GM18511 (cell line): ENCODE measurements at regions not wholly inside any gene's neighbourhood (a gene's known extent, or its start where the extent isn't known, plus 50 kb on each side); places are given as distances from the start of the nearest gene placed in this dataset.
"Not testable (repeated sequence)": the region's sequence is repeated elsewhere in the genome, so short reads cannot be mapped to it uniquely, and the experiment has no call there.

ENCODE experiments used
- ATAC-seq: cut with Tn5 transposase; IDR thresholded peaks from one replicate; pipeline ENCODE4 v1.9.1; 2021; ENCODE audit warnings: mild to moderate bottlenecking, moderate library complexity; ENCODE audit not compliant: unreplicated experiment

DNA sequence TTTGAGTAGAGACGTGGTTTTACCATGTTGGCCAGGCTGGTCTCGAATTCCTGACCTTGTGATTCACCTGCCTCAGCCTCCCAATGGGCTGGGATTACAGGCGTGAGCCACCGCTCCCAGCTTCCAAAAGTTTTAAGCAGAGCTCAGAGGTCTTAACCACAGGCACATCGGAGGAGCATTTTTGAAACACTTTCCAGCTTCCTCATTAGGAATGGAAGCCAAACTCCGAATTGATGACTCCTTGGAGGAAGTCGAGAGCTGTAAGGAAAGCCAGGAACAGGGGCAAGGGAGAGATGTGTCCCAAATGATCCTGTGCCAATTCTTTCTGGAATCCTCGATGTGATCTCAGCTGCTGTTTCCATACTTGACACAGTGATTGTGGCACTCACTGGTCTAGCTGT, 56.2 kb upstream of the CCZ1B start:
- not testable (repeated sequence) for ATAC-seq

DNA sequence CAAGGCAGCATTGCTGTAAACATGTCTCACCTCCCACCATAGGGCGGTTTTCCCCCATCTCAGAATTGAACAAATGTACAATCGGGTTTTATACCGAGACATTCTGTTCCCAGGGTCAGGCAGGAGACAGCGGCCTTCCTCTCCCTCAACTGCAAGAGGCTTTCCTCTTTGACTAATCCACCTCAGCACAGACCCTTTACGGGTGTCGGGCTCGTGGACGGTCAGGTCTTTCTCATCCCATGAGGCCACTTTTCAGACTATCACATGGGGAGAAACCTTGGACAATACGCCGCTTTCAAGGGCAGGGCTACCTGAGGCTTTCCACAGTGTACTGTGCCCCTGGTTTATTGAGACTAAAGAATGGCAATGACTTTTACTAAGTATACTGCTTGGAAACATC, 57.7 kb upstream of the CCZ1B start:
- not testable (repeated sequence) for ATAC-seq

DNA sequence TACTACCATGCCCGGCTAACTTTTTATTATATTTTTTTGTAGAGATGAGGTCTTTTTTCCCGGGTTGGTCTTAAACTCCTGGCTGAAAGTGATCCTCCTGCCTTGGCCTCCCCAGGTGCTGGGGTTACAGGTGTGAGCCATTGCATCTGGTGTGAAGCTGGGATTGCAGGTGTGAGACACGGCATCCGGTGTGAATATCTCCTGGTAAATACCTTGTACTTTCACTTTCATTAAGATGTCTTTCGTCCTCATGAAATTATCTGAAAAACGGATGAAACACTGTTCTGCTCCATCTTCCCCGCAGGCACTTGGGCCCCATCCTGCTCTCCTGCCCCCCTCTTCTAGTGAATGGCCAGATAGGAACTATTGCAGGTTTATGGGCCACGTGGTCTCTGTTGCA, 60.1 kb upstream of the CCZ1B start:
- ATAC-seq = no peak

DNA sequence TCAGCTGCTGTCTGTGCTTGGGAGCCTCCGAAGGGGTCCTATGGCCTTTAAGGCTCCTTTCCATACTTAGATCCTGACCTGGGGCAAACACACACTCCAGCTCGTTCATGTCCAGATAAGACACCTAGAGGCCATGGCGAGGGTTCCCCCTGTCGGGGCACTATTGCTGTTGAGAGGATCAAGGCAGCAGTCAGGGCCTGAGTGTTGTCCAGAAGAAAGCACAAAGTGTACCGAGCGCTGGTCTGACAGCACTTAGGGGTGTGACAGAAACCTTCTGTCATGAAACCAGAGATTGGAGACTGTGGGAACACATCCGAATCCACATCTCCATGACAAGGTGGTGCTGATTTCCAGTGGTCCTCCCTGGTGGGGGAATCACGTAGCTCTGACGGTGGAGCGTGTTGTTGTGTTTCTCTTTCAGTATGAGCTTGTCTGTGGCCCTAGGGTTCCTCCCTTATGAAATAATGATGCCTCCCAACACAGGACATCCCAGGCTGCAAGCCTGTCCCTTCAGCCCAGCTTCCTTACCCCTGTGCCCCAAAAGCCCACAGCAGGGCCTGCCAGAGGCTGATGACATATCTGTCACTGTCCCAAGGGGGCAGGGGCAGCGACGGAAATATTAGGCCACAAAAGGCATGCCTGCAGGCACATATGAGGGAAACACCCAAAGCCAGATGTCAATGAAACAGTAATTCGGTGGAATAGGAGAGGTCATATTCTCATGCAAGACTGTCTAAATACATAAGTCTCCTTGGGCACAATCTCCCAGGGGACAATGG, 62.4 kb upstream of the CCZ1B start:
- not testable (repeated sequence) for ATAC-seq

DNA sequence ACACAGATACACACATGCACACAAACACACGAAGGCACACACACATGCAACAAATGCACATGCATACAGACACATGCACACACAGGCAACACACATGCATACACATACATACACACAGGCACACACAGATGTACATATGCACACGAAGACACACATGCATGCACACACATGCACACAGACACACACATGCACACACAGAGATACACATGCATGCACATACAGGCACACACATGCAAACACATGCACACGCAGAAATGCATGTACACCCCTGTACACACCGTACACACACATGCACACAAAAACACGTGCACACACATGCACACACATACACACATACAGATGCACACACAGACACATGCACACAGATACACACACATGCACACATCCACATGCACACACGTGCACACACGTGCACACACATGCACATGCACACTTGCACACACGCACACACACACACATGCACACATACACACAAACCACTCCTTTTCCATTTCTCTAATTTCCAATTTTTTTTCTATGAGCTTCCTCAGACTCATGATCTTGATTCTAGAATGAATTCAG, 63.3 kb upstream of the CCZ1B start:
- ATAC-seq = no peak

DNA sequence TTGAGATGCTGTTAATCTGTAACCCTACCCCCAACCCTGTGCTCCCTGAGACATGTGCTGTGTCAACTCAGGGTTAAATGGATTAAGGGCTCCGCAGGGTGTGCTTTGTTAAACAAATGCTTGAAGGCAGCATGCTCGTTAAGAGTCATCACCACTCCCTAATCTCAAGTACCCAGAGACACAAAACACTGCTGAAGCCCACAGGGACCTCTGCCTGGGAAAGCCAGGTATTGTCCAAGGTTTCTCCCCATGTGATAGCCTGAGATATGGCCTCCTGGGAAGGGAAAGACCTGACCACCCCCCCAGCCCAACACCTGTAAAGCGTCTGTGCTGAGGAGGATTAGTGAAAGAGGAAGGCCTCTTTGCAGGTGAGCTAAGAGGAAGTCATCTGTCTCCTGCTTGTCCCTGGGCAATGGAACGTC, 76.0 kb upstream of the CCZ1B start:
- ATAC-seq = not testable (repeated sequence)

DNA sequence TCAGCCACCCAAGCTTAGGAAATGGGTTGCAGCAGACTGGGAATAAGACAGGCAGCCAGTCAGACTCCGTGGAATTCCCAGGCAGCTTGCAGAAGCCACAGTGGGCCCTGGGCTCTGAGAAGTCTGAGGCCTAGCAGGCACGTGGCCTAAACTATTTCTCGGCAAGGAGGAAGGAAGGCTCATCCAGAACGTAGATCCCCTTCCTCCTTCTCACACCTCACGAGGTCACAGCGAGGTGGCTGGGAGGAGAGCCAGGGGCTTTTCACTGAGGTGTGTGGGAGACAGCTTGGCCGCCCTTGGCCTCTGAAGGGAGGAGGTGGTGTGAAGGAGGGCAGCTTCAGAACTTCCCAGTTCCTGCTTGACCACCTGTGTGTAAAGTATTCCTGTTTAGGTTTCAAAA, 77.2 kb upstream of the CCZ1B start:
- not testable (repeated sequence) for ATAC-seq

DNA sequence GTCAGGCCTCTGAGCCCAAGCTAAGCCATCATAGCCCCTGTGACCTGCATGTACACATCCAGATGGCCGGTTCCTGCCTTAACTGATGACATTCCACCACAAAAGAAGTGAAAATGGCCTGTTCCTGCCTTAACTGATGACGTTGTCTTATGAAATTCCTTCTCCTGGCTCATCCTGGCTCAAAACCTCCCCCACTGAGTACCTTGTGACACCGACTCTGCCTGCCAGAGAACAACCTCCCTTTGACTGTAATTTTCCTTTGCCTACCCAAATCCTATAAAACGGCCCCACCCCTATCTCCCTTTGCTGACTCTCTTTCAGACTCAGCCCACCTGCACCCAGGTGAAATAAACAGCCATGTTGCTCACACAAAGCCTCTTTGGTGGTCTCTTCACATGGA, 77.7 kb upstream of the CCZ1B start:
- not testable (repeated sequence) for ATAC-seq

DNA sequence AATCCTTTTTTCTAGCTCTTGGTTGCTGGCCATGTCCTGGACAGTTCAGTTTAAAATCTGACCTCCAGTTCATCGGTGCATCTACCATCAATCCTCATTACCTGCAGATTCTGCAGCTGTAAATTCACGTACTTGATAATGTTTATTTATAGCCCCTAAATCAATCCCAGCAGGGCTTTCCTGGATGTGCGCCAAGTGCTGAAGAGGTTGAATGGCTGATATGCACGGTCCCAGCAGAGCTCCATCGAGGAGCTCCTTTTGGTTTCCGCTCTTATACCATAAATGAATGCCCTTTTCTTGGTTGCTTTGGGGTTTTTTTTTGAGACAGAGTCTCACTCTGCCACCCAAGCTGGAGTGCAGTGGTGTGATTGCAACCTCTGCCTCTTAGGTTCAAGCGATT, 91.2 kb upstream of the CCZ1B start:
- no peak for ATAC-seq

DNA sequence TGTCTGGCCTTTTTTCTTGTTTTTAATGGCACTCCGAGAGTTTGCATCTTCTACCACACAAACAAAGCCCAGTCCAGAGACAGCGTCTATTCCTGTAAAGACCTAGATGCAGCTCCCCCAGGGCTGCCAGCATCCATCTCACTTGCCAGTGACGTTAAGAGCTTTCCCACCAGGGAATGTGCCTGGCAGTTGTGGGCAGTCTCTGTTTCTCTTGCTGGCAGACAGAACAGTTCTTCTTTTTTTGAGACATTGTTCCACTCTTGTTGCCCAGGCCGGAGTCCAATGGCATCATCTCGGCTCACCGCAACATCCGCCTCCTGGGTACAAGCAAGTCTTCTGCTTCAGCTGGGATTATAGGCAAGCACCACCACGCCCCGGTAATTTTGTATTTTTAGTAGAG, 93.1 kb upstream of the CCZ1B start:
- ATAC-seq = not testable (repeated sequence)

DNA sequence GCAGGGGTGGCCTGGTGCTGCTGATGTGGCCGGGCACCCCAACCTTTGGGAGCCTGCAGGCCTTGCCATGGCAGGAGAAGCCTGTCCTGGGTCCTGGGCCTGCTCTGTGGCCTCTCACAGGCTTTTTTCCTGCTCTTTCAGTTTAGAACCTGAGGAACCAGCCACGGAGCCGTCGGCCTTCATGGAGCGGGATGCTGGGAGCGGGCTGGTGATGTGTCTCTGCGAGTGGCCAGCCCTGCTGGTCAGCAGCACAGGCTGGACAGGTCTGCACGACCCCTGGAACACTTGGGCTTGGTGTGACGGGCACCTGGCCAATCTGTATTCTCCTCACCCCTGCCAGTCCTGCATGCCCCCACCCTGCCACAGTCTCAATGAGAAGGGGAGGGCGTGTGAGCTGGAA, 98.4 kb upstream of the CCZ1B start:
- ATAC-seq = not testable (repeated sequence)

DNA sequence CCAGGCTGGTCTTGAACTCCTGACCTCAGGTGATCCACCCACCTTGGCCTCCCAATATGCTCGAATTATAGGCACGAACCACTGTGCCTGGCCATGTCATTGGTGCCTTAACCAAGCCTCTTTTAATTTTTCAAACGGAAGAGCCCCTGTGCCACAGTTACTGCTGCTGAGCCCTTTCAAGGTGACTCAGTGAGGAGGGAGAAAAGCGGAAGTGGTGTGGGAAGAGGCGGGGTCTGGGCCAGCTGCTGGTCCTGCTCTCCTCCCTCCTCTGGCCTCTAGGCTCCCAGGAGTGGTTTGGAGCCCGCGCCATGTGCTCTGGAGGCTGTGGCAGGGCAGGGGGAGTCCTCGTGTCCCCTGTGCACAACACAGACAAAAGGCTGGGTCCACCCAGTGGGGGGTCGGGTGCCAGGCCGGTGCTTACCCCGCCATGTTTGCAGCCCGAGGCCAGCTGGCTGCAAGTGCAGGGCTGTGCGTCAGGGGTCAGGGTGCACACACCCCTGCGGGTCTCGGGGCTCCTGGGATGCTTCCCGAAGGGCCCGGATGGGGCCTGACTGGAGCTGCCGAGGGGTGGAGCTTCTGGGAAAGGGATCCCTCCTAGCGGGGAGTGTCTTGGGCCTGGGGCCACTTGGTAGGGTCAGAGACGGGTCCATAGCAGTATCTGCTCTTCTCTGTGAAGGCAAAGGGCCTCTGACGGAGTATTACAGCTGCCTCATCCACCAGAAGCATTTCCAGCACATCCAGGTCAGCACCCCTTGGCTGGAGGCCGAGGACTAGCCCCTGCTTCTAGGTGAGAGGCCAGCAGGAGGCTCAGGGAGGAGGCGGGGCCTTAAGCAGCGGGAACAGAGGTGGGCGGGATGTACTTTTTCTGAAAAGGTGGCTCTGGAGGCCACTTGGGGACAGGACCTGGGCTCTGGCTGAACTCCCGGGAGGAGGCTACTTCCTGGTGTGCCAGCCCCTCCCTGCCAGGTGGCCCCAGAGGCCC, 100.4 kb upstream of the CCZ1B start:
- not testable (repeated sequence) for ATAC-seq

DNA sequence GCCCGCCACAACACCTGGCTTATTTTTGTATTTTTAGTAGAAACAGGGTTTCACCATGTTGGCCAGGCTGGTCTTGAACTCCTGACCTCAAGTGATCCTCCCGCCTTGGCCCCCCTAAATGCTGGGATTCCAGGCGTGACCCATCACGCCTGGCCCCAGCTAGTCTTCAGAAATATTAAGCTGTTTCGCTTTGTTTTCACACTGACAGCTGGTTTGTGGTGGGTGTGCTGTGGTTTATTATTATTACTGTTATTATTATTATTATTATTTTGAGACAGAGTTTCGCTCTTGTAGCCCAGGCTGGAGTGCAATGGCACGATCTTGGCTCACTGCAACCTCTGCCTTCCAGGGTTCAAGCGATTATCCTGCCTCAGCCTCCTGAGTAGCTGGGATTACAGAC, 101.6 kb upstream of the CCZ1B start:
- not testable (repeated sequence) for ATAC-seq

DNA sequence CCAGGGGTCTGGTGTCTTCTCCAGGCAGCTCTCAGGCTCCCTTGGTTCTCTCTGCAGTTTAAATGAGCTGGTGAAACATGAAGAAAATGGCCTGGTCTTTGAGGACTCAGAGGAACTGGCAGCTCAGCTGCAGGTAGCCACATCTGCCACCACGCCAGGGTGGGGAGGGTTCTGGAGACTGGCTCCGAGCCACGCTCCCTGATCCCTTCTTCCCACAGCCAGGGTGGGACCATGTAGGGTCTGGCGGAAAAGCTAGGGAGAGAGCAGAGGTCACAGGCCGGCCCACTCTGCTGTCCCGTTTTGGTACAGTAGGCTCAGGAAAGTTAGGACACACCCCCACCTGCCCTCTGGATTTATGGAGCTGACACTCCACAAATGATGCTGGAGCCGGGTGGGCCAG, 103.5 kb upstream of the CCZ1B start:
- ATAC-seq = not testable (repeated sequence)

DNA sequence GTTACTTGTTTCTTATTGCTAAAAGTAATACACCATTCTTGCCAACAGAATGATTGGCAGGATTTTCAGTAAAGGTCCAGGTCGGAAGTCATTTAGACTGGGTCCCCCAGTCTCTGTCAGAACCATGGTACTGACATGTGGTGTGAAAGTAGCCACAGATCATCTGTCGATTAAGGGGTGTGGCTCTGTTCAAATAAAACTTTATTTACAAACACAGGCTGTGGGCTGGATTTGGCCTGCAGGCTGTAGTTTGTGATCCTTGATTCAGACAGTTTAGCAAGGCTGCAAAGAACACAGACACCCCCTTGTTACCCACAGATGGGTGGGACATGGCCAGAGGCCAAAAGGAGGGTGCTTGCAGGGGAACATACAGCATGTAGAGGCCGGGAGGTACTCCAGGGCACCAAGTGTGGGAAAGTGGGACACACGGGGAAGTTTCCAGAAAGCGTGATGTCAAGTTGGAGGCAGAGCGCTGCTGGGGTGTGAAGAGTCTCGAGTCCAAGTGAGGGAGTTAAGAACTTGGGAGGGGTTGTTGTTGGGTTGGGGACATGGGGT, 104.1 kb upstream of the CCZ1B start:
- not testable (repeated sequence) for ATAC-seq

DNA sequence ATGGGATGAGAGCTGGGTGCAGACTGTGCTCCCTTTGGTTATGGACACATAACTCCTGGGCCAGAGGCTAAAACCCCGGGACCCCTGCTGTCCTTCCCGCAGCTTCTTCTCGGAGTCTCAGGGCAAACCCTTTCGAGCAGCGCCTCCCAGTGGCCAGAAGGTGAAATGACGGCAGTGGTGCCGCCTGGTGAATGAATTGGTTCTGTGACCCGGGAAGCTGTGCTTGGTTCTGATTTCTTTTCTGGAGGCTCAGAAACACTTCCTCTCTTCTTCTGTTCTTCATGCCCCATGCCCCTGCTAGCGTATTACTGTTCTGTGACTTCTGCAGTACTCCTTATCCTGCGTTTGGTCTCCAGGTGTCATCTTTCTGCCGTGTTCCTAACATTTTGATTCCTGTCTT, 104.7 kb upstream of the CCZ1B start:
- ATAC-seq = not testable (repeated sequence)

DNA sequence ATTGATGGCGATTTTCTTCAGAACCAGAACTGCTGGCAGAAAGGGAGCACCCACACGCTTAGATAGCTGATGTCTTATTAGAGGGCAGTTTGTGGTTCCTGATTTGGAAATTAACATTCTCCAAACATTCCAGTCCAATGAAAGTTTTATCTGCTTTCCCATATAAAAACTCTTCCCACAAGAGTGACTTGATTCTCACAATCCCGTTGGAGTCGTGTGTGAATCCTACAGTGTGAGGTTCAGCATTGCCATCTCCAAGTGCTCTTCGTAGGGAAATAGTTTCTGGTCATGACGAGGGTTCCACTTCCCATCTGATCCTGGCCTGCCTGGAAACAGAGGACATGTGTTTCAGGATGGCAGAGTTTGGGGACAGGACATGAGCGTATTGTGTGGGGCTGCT, 105.4 kb upstream of the CCZ1B start:
- ATAC-seq = not testable (repeated sequence)

DNA sequence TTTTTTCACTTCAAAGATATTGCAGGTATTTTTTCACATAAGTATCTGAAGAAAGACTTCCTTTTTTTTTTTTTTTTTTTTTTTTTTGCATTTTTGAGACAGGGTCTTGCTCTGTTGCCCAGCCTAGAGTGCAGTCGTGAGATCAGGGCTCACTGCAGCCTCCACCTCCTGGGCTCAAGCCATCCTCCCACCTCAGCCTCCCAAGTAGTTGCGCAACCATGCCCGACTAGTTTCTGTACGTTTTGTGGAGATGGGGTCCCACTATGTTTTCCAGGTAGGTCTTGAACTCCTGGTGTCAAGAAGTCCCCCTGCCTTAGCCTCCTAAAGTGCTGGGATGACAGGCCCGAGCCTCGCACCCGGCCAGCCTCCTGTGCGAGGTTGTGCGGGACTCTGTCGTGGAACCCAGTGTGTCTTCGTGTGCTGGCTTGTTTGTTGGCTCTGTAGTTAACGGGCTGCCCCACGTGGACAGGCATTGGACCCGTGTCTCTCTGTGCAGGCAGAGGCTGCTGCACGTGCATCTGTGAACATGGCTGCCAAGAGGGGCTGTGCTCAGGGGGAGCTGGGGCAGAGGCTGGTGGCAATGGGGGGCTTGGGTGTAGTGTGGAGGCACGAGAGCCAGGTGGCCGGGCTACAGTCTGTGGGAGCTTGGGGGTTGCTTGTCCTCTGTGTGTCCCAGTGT, 108.0 kb upstream of the CCZ1B start:
- not testable (repeated sequence) for ATAC-seq

DNA sequence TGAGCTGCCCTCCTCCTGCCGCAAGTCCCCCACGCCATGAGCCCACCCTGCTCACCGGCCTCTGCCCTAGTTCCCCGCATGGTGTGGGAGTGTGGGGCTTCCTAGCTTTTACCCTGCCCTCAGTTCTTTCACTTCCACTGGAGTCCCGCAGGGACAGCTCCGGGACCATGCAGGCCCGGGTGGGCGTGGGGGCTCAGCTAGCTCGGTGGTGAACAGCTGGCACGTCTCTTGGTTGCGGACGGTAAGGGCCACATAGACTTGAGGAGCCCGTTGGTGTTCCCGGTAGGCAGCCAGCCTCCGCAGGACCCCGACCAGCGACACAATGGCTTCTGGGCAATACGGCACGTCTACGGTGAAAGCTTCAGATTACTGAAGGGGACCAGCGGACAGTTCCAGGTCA, 108.9 kb upstream of the CCZ1B start:
- no peak for ATAC-seq

DNA sequence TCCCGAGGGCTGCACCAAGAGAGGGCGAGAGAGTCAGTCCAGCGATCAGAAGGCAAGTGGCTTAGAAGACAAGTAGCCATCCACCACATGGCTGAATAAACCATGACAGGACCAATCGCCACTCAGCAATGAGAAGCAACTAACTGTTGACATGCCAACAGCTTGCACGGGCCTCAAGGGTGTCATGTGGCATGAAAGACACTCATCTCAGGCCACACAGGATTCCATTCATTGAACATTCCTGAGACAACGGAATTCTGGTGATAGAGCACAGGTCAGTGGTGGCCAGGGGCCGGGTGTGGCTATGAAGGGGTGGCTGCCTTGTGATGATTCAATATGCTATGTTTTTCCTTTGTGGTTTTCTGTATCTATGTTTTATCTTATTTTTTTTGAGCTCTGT, 110.6 kb upstream of the CCZ1B start:
- not testable (repeated sequence) for ATAC-seq

DNA sequence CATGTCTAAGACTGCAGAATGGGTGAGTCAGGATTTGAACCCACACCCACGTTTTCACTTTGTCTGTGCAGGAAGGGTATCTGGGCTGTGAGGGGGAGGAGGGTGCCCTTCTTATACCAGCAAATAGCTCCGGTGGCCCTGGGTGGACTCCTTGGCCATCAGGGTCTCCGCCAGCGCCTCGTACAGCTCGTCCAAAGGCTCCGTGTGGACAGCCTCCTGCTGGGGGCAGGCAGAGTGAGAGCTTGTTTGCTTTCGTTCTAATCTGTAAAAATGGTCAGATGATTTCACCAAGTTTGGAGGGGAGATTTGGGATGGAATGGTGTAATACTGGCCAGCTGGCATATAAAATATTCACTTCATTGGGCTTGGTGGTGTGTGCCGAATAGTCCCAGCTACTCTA, 111.7 kb upstream of the CCZ1B start:
- ATAC-seq = not testable (repeated sequence)
